SK-N-MC (cell line): ENCODE measurements at regions not wholly inside any gene's neighbourhood (a gene's known extent, or its start where the extent isn't known, plus 50 kb on each side); places are given as distances from the start of the nearest gene placed in this dataset.

Experiments used
- DNase-seq: peaks from one replicate; pipeline ENCODE4 v3.0.0-alpha.2; 2011; ENCODE audit warnings: low read depth, low spot score
- H3K27ac ChIP-seq: fragments of 200-600 bp; sonication (generic); 2 replicates; pipeline ENCODE4 v1.5.1; 2016; ENCODE audit warnings: mixed run types
- H3K36me3 ChIP-seq: fragments of 200-600 bp; sonication (generic); 2 replicates; pipeline ENCODE4 v1.6.1; 2017; ENCODE audit warnings: antibody characterized with exemption, low read length, mixed read lengths; ENCODE audit not compliant: insufficient read depth
- H3K4me3 ChIP-seq: fragments of 200-600 bp; sonication (generic); 2 replicates; pipeline ENCODE4 v1.5.1; 2016
- H3K9ac ChIP-seq: fragments of 200-600 bp; sonication (generic); 2 replicates; pipeline ENCODE4 v1.8.0; 2017; ENCODE audit warnings: mixed run types, mixed read lengths; ENCODE audit not compliant: insufficient read length
- H3K9me3 ChIP-seq: fragments of 200-600 bp; sonication (generic); 2 replicates; pipeline ENCODE4 v1.6.1; 2017; ENCODE audit warnings: low read depth, mild to moderate bottlenecking, antibody characterized with exemption, low read length, moderate library complexity, mixed read lengths
- EZH2 ChIP-seq: fragments of 200-600 bp; sonication (generic); IDR thresholded peaks from one replicate; pipeline ENCODE4 v1.6.1; 2017; ENCODE audit warnings: antibody characterized with exemption
- FOXP2 ChIP-seq: optimal IDR thresholded peaks from 2 replicates; pipeline ENCODE3; 2011; ENCODE audit warnings: mild to moderate bottlenecking, moderate library complexity; ENCODE audit not compliant: insufficient read depth; ENCODE audit errors: extremely low read length, control extremely low read depth
- POLR2AphosphoS5 ChIP-seq: IDR thresholded peaks from 2 replicates; pipeline ENCODE4 v1.6.1; 2012; ENCODE audit warnings: mild to moderate bottlenecking, low read depth, low read length, borderline replicate concordance

DNA sequence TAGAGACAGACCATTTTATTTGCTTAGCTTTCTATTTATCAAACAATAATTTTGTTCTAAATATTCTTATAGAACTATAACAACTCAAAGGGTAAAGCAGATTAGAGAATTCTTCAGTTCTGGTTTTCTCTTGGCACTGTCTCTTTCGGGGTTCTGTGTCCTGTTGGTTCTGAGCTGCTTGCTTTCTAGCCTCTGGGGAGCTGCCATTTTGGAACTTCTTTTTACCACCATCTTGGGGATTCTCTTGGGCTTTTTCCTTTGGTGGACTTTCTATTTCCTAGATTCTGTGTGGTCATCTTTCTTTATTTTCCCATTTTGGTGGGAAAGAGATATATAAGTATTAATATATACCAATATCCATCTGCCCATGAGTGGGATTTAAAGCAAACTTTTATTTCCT is 467.7 kb downstream of the PCNX1 start:
- H3K9ac ChIP-seq, result no peak overlapping the region
- peaks cover 21% of the 10 kb centered on the region for H3K36me3 ChIP-seq
- TF ChIP-seq FOXP2 (no peak), POLR2AphosphoS5 (no peak), EZH2 (no peak)
- DNase-seq, result no peak
- no peak overlapping the region for H3K4me3 ChIP-seq
- no peak overlapping the region for H3K27ac ChIP-seq
- peaks cover 14% of the 10 kb centered on the region; the same call in 1 of the 2 replicates for H3K9me3 ChIP-seq

DNA sequence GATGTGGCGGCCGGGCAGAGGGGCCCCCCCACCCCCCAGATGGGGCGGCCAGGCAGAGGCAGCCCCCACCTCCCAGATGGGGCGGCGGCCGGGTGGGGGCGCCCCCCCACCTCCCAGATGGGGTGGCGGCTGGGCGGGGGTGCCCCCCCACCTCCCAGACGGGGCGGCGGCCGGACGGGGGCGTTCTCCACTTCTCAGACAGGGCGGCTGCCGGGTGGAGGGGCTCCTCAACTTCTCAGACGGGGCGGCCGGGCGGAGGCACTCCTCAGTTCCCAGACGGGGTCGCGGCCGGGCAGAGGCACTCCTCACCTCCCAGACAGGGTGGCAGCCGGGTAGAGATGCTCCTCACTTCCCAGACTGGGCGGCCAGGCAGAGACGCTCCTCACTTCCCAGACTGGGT is 469.8 kb downstream of the PCNX1 start:
- Histone ChIP-seq H3K9me3 (peaks cover 14% of the 10 kb centered on the region; the same call in 1 of the 2 replicates), H3K4me3 (no peak overlapping the region), H3K36me3 (peaks cover 24% of the 10 kb centered on the region), H3K9ac (no peak overlapping the region), H3K27ac (no peak overlapping the region)
- TF ChIP-seq FOXP2 (no peak), EZH2 (no peak), POLR2AphosphoS5 (no peak)
- DNase-seq, result no peak

DNA sequence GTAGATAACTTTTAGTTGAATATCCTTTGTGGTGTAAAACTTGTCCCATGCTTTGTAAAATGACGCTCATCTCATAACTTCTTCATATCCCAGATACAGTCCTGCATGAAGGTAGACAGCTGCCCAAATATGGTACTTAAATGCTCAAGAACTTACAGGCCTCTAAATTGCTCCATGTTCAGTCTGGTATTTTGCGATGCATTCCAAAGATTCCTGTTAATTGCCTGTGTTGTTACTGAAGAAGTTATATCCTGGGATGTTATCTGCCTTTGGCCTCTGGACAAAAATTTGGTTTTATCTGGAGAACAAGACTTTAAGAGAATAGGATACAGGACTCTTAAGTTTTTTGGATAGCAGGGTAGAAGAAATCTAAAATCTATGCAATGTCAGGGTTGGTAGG is 473.0 kb downstream of the PCNX1 start:
- peak overlapping the region; percentile 70 for H3K27ac ChIP-seq
- peaks cover 17% of the 10 kb centered on the region for H3K36me3 ChIP-seq
- DNase-seq, result no peak
- H3K9me3 ChIP-seq, result peaks cover 9% of the 10 kb centered on the region; the same call in 1 of the 2 replicates
- no peak for TF ChIP-seq EZH2
- no peak for TF ChIP-seq FOXP2
- no peak for TF ChIP-seq POLR2AphosphoS5
- no peak overlapping the region for H3K9ac ChIP-seq
- H3K4me3 ChIP-seq, result no peak overlapping the region

DNA sequence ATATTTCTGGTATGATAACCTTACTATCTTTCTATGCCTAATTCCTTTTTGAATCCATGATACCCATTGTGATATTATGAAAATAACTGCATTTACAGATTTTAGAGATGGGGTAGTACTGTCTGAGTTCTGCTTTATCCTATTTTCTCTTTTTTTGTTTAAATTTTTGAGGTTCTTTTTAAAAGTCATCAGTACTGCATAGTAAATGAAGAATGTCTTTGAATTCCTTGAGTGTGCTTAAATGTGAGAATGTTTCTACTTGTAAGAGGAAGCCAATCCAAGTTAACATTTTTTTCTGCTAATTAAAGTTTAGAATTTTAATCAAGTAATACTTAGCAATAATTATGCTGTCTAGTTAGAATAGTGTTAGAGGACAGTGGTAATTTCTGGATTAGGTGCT is 474.6 kb downstream of the PCNX1 start:
- H3K36me3 ChIP-seq, result peaks cover 7% of the 10 kb centered on the region; the same call in 1 of the 2 replicates
- peaks cover 4% of the 10 kb centered on the region; the same call in 1 of the 2 replicates for H3K9me3 ChIP-seq
- no peak overlapping the region; the same call in 1 of the 2 replicates for H3K4me3 ChIP-seq
- TF ChIP-seq EZH2 (no peak), POLR2AphosphoS5 (no peak), FOXP2 (no peak)
- no peak overlapping the region for H3K9ac ChIP-seq
- H3K27ac ChIP-seq, result peak overlapping the region; percentile 65
- DNase-seq, result no peak

DNA sequence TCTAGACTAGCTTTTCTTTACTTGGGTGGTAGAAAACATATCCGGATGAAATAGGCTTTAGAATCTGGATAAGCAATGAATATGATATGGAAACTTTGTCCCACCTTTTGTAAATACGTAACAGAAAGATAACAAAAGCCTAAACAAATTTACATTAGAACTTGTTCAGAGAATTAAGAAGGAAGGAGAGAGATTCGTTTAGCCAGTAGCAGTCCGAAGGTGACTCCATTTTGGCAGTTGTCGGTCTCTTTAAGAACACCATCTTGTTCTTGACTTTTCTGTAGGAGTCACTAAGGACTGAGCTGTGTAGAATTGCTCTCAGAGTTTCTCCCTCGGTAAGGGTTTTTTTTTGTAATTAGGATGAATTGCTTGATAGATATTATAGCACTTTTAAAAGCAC is 475.1 kb downstream of the PCNX1 start:
- no peak for TF ChIP-seq EZH2
- TF ChIP-seq FOXP2, result no peak
- Histone ChIP-seq H3K9ac (no peak overlapping the region), H3K9me3 (peaks cover 4% of the 10 kb centered on the region; the same call in 1 of the 2 replicates), H3K36me3 (peaks cover 7% of the 10 kb centered on the region; the same call in 1 of the 2 replicates), H3K27ac (peak overlapping the region; percentile 65), H3K4me3 (no peak overlapping the region; the same call in 1 of the 2 replicates)
- no peak for DNase-seq

DNA sequence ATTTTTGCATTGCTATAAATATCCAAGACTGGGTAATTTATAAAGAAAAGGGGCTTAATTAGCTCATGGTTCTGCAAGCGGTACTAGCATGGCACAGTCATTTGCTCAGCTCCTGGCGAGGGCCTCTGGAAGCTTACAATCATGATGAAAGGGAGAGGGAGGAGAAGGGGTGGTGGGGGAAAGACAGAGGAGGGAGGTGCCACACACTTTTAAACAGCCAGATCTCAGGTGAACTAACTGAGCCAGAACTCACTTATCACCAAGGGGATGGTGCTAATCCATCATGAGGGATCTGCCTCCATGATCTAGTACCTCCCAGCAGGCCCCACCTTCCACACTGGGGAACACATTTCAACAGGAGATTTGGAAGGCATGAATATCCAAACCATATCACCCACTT is 476.3 kb downstream of the PCNX1 start:
- Histone ChIP-seq H3K9ac (no peak overlapping the region), H3K36me3 (peaks cover 6% of the 10 kb centered on the region; the same call in 1 of the 2 replicates), H3K27ac (0 out of 2 replicates have a peak overlapping the region, but pooled peaks have one; percentile 68), H3K4me3 (no peak overlapping the region), H3K9me3 (no peaks in the 10 kb centered on the region)
- DNase-seq, result no peak
- TF ChIP-seq EZH2 (no peak), POLR2AphosphoS5 (no peak), FOXP2 (no peak)

DNA sequence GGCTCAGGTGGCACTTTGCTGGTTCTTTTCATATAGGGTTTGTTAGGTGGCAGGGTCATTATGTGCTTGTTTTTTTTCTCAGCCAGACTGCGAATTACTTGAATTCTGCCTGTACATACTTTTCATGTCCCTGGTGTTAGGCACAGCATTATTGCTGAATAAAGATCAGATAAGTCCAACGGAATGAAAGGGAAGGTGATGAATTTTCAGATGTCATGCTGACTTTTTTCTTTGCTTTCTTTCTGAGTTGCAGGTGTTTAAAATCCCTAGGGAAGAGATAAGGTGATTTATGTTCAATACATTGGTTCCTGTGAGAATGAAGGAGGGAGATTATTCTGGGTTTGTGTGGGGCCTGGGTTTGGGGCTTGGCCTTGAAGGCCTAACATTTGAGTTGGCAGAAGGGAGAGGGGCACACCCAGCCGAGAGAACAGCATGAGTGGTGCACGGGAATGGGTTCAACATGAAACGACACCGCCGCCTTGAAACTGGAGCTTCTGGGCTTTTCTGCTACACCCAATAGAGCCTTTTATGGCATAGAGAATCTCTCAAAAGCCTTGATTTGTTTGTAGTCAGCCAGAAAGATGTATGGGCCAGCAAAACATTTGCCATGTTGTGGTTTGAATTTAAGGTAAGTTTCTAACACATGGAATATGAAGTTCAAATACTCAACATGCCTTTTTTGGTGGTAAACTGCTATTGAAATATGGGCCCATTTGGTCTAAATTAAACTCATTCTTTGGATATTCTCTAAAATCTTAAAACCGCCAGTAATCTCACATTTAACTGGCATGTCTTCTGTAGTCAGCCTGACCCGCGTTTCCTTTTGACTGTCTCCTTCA is 477.0 kb downstream of the PCNX1 start:
- DNase-seq, result no peak
- TF ChIP-seq FOXP2 (no peak), POLR2AphosphoS5 (no peak), EZH2 (no peak)
- Histone ChIP-seq H3K9me3 (no peaks in the 10 kb centered on the region), H3K27ac (peak overlapping the region; percentile 68), H3K4me3 (no peak overlapping the region), H3K36me3 (0 out of 2 replicates have a peak, but pooled peaks cover 3% of the 10 kb centered on the region), H3K9ac (no peak overlapping the region)

DNA sequence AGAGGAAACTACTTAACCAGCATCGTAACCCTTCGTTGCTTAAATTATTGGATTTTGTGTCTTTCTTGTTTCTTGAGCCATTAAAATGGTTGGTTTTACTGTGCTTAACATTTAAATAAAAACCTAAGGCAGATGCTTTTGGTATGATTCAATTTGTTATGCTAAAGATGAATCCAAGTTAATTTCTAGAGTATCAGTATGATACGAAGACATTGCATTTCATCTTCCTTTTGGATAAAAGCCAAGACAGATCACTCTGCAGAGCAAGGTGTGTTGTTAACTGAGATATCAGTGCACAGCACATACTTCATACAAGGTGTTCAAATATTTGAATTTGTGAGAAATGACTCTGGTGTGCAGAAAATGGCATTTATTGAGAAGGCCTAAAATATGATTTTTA is 480.5 kb downstream of the PCNX1 start:
- no peaks in the 10 kb centered on the region for H3K9me3 ChIP-seq
- H3K36me3 ChIP-seq, result no peaks in the 10 kb centered on the region; the same call in 1 of the 2 replicates
- H3K4me3 ChIP-seq, result peak overlapping the region; percentile 64
- no peak overlapping the region for H3K9ac ChIP-seq
- DNase-seq, result no peak
- peak overlapping the region; percentile 75 for H3K27ac ChIP-seq
- TF ChIP-seq FOXP2, result no peak

DNA sequence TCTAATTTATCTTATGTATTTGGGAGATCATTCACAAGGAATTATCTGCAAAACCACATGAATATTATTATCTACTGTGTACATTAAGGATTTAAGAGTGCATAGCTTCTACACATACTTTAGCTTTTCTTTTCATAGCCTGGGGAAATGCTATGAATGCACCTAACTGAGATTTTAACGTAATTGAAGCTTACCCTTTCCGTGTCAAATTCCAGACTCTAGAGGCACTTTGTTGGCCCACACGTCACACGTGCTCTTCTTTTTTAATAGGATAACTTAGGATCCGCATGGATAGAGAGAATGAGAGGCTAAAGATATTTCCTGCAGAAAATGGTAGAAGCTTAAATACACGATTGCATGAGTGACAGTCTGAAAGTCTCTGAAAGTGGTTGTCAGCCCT is 481.1 kb downstream of the PCNX1 start:
- no peaks in the 10 kb centered on the region; the same call in 1 of the 2 replicates for H3K36me3 ChIP-seq
- DNase-seq, result peak; percentile 96
- TF ChIP-seq POLR2AphosphoS5 (peak; percentile 23; the same call in 1 of the 2 replicates), FOXP2 (no peak)
- no peak overlapping the region for H3K9ac ChIP-seq
- peak overlapping the region; percentile 64 for H3K4me3 ChIP-seq
- peak overlapping the region; percentile 75 for H3K27ac ChIP-seq
- H3K9me3 ChIP-seq, result no peaks in the 10 kb centered on the region
